Nephron progenitor cell (in vitro differentiated cells): ENCODE measurements at regions not wholly inside any gene's neighbourhood (a gene's known extent, or its start where the extent isn't known, plus 50 kb on each side); places are given as distances from the start of the nearest gene placed in this dataset.

ENCODE experiments used
- DNase-seq: peaks from one replicate; pipeline ENCODE4 v3.0.0; 2021
- H3K27ac Mint-ChIP-seq: 2 replicates; pipeline ENCODE4 v1.8.0; 2021; ENCODE audit warnings: mild to moderate bottlenecking, moderate library complexity, mixed read lengths
- H3K27me3 Mint-ChIP-seq: 2 replicates; pipeline ENCODE4 v1.8.0; 2021; ENCODE audit warnings: mild to moderate bottlenecking, low read depth, mixed read lengths; ENCODE audit not compliant: poor library complexity
- H3K36me3 Mint-ChIP-seq: 2 replicates; pipeline ENCODE4 v1.8.0; 2021; ENCODE audit warnings: low read depth, mixed read lengths
- H3K4me1 Mint-ChIP-seq: 2 replicates; pipeline ENCODE4 v1.8.0; 2021; ENCODE audit warnings: mixed read lengths
- H3K4me3 Mint-ChIP-seq: 2 replicates; pipeline ENCODE4 v1.8.0; 2021; ENCODE audit warnings: mild to moderate bottlenecking, moderate library complexity, mixed read lengths
- H3K9me3 Mint-ChIP-seq: 2 replicates; pipeline ENCODE4 v1.8.0; 2021; ENCODE audit warnings: mild to moderate bottlenecking, moderate library complexity, mixed read lengths
- CTCF ChIP-seq: fragments of 200-600 bp; sonication (generic); IDR thresholded peaks from 2 replicates; pipeline ENCODE4 v1.5.0; 2021; ENCODE audit warnings: antibody characterized with exemption

- H3K36me3 Mint-ChIP-seq: no peaks in the 10 kb centered on the region
- DNase-seq: no peak
- peaks cover 41% of the 10 kb centered on the region for H3K4me1 Mint-ChIP-seq
These were observed 104.7 kb upstream of the TMEM170B start for GRCh38 chr6:11432713-11433450.

GRCh38 chr6:11432091-11432490 lies 105.5 kb upstream of the TMEM170B start:
- peaks cover 3% of the 10 kb centered on the region for H3K27me3 Mint-ChIP-seq
- H3K4me3 Mint-ChIP-seq: no peak overlapping the region
- TF ChIP-seq CTCF: no peak
- H3K27ac Mint-ChIP-seq: no peak overlapping the region
- H3K36me3 Mint-ChIP-seq: no peaks in the 10 kb centered on the region
- no peaks in the 10 kb centered on the region for H3K9me3 Mint-ChIP-seq
- no peak for DNase-seq
- peaks cover 49% of the 10 kb centered on the region for H3K4me1 Mint-ChIP-seq

More at GRCh38 chr6:11432713-11433450, 104.7 kb upstream of the TMEM170B start:
- Mint-ChIP-seq H3K27ac (no peak overlapping the region), H3K4me3 (no peak overlapping the region), H3K9me3 (no peaks in the 10 kb centered on the region), H3K27me3 (peaks cover 3% of the 10 kb centered on the region)
- no peak for TF ChIP-seq CTCF

- Mint-ChIP-seq H3K4me1 (peaks cover 55% of the 10 kb centered on the region), H3K4me3 (no peak overlapping the region), H3K27me3 (peaks cover 3% of the 10 kb centered on the region), H3K36me3 (no peaks in the 10 kb centered on the region), H3K27ac (no peak overlapping the region), H3K9me3 (no peaks in the 10 kb centered on the region)
- TF ChIP-seq CTCF: no peak
- no peak for DNase-seq
These were observed 106.1 kb upstream of the TMEM170B start for GRCh38 chr6:11431455-11431937.

GRCh38 chr6:11430036-11430435 lies 107.5 kb upstream of the TMEM170B start:
- no peak for DNase-seq
- peaks cover 69% of the 10 kb centered on the region for H3K4me1 Mint-ChIP-seq
- no peaks in the 10 kb centered on the region for H3K36me3 Mint-ChIP-seq

GRCh38 chr6:11429577-11429976 lies 108.0 kb upstream of the TMEM170B start:
- no peak overlapping the region for H3K27ac Mint-ChIP-seq
- no peak overlapping the region for H3K4me3 Mint-ChIP-seq
- DNase-seq: no peak
- peaks cover 66% of the 10 kb centered on the region for H3K4me1 Mint-ChIP-seq
- no peaks in the 10 kb centered on the region for H3K9me3 Mint-ChIP-seq
- no peak for TF ChIP-seq CTCF
- H3K27me3 Mint-ChIP-seq: peaks cover 3% of the 10 kb centered on the region
- H3K36me3 Mint-ChIP-seq: no peaks in the 10 kb centered on the region

More at GRCh38 chr6:11430036-11430435, 107.5 kb upstream of the TMEM170B start:
- Mint-ChIP-seq H3K4me3 (no peak overlapping the region), H3K9me3 (no peaks in the 10 kb centered on the region), H3K27me3 (peaks cover 3% of the 10 kb centered on the region), H3K27ac (peak overlapping the region; percentile 30)
- no peak for TF ChIP-seq CTCF

- no peak for TF ChIP-seq CTCF
- Mint-ChIP-seq H3K27me3 (peaks cover 3% of the 10 kb centered on the region), H3K4me1 (peaks cover 72% of the 10 kb centered on the region), H3K27ac (peak overlapping the region; percentile 85), H3K36me3 (no peaks in the 10 kb centered on the region), H3K9me3 (no peaks in the 10 kb centered on the region), H3K4me3 (no peak overlapping the region)
- no peak for DNase-seq
These were observed 108.7 kb upstream of the TMEM170B start for GRCh38 chr6:11428895-11429294.
